ENCODE measurements at regions not wholly inside any gene's neighbourhood (a gene's known extent, or its start where the extent isn't known, plus 50 kb on each side); places are given as distances from the start of the nearest gene placed in this dataset.

GRCh38 chr20:12077875-12078274 lies 160.2 kb downstream of the BTBD3 start:
- no peak for TF ChIP-seq GATA2 (IDR thresholded peaks at IDR 0.05; ENCODE audit: low read depth, low read length)
- no peak for TF ChIP-seq GATA3 (IDR thresholded peaks at IDR 0.05; ENCODE audit: low read depth, low read length)

Data from SH-SY5Y (cell line).